HFFc6 (cell line): ENCODE measurements at regions not wholly inside any gene's neighbourhood (a gene's known extent, or its start where the extent isn't known, plus 50 kb on each side); places are given as distances from the start of the nearest gene placed in this dataset.

Experiments
- DNase-seq: peaks from one replicate; pipeline ENCODE4 v3.0.0-alpha.2; 2018
- H3K27ac Mint-ChIP-seq: 2 replicates; pipeline ENCODE4 v1.8.0; 2020; ENCODE audit warnings: mild to moderate bottlenecking, mixed read lengths
- H3K27me3 Mint-ChIP-seq: 2 replicates; pipeline ENCODE4 v1.8.0; 2021; ENCODE audit warnings: mild to moderate bottlenecking, moderate library complexity, mixed read lengths; ENCODE audit not compliant: insufficient read depth
- H3K36me3 Mint-ChIP-seq: 2 replicates; pipeline ENCODE4 v1.8.0; 2021; ENCODE audit warnings: low read depth, mixed read lengths
- H3K4me1 Mint-ChIP-seq: 2 replicates; pipeline ENCODE4 v1.8.0; 2020; ENCODE audit warnings: low read depth, mixed read lengths
- H3K4me3 Mint-ChIP-seq: 2 replicates; pipeline ENCODE4 v1.8.0; 2020; ENCODE audit warnings: mild to moderate bottlenecking, moderate library complexity, mixed read lengths
- H3K9me3 Mint-ChIP-seq: 2 replicates; pipeline ENCODE4 v1.8.0; 2020; ENCODE audit warnings: mild to moderate bottlenecking, mixed read lengths
- CTCF ChIP-seq: fragments of 200-600 bp; sonication (generic); IDR thresholded peaks from 2 replicates; pipeline ENCODE4 v1.5.0; 2021; ENCODE audit warnings: antibody characterized with exemption, mild to moderate bottlenecking

DNA sequence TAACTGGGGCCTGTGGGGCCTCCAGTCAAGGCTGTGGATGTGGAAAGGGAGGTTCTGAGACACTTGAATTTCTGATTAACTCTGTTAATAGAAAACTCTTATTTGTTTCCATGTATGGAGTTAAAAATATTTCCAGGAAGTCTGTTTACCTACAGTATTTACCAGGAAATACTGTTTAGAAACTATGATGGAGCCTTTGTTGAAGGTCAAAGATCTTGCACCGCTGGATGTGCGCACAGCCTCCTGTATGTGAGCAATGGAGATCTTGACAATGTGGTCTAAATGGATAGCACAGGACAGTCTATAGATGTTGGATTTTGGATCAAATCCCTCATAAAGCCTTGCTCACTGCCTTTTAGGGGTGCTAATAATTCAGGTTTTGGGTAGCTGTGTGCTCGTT is 268.4 kb downstream of the DLEU7 start:
- no peaks in the 10 kb centered on the region for H3K4me1 Mint-ChIP-seq
- TF ChIP-seq CTCF, result no peak
- no peak for DNase-seq
- H3K4me3 Mint-ChIP-seq, result no peak overlapping the region
- H3K9me3 Mint-ChIP-seq, result no peaks in the 10 kb centered on the region; the same call in 1 of the 2 replicates
- H3K36me3 Mint-ChIP-seq, result no peaks in the 10 kb centered on the region
- no peak overlapping the region for H3K27ac Mint-ChIP-seq
- H3K27me3 Mint-ChIP-seq, result peaks cover 12% of the 10 kb centered on the region

GRCh38 chr13:50576156-50576555 is 267.3 kb downstream of the DLEU7 start:
- Mint-ChIP-seq H3K4me1 (0 out of 2 replicates have a peak, but pooled peaks cover 6% of the 10 kb centered on the region), H3K9me3 (no peaks in the 10 kb centered on the region; the same call in 1 of the 2 replicates), H3K27ac (no peak overlapping the region), H3K27me3 (peaks cover 11% of the 10 kb centered on the region), H3K36me3 (no peaks in the 10 kb centered on the region), H3K4me3 (no peak overlapping the region)
- no peak for TF ChIP-seq CTCF
- DNase-seq, result no peak

DNA sequence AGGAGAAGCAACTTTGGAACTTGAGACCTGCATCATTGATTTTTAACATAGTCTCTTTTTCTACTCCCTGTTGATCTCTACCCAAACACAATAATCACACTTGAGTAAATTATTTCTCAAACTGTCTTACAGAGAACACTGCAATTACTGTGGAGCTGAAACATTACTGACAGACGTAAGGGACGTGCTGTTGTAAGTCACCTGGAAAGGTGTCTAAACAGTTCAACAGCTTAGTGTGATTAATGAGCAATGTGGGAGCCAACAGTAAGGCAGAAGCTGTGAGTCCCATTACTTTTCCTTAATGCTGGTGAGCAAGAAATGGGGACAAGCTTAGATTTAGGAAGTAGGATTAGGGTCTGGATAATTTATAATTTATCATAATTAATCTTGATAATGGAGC is 265.7 kb downstream of the DLEU7 start:
- Mint-ChIP-seq H3K27ac (no peak overlapping the region), H3K4me3 (no peak overlapping the region), H3K9me3 (no peaks in the 10 kb centered on the region; the same call in 1 of the 2 replicates), H3K4me1 (0 out of 2 replicates have a peak, but pooled peaks cover 6% of the 10 kb centered on the region), H3K36me3 (no peaks in the 10 kb centered on the region), H3K27me3 (peaks cover 7% of the 10 kb centered on the region)
- DNase-seq, result no peak
- no peak for TF ChIP-seq CTCF

DNA sequence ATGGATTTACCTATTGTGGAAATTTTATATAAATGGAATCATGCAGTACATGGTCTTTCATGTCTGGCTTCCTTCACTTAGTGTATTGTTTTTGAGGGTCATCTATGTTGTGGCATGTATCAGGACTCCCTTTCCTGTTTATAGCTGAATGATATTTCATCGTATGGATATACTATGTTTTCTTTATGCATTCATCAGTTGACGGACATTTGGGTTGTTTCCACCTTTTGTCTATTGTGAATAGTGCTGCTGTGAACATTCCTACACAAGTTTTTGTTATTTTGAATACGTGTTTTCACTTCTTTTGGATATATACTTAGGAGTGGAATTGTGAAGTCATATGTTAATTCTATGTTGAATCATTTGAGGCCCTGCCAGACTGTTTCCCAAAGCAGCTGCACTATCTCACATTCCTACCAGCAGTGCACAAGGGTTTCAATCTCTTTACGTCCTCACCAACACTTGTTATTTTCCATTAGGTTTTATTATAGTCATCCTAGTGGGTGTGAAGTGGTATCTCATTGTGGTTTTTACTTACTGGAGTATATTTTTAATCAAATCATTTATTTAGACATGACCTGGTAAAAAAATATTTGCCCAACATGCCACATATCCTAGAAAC is 262.7 kb downstream of the DLEU7 start:
- no peak overlapping the region for H3K27ac Mint-ChIP-seq
- TF ChIP-seq CTCF, result peak; percentile 39
- DNase-seq, result peak; percentile 8
- no peaks in the 10 kb centered on the region for H3K36me3 Mint-ChIP-seq
- no peak overlapping the region for H3K4me3 Mint-ChIP-seq
- peaks cover 16% of the 10 kb centered on the region for H3K27me3 Mint-ChIP-seq
- H3K9me3 Mint-ChIP-seq, result no peaks in the 10 kb centered on the region; the same call in 1 of the 2 replicates
- H3K4me1 Mint-ChIP-seq, result 0 out of 2 replicates have a peak, but pooled peaks cover 6% of the 10 kb centered on the region

GRCh38 chr13:50581586-50582196 is 261.8 kb downstream of the DLEU7 start:
- H3K4me1 Mint-ChIP-seq, result 0 out of 2 replicates have a peak, but pooled peaks cover 6% of the 10 kb centered on the region
- H3K9me3 Mint-ChIP-seq, result no peaks in the 10 kb centered on the region; the same call in 1 of the 2 replicates
- TF ChIP-seq CTCF, result no peak
- H3K36me3 Mint-ChIP-seq, result no peaks in the 10 kb centered on the region
- no peak overlapping the region for H3K4me3 Mint-ChIP-seq
- no peak for DNase-seq
- H3K27ac Mint-ChIP-seq, result no peak overlapping the region
- peaks cover 14% of the 10 kb centered on the region for H3K27me3 Mint-ChIP-seq
